ENCODE measurements at regions not wholly inside any gene's neighbourhood (a gene's known extent, or its start where the extent isn't known, plus 50 kb on each side); places are given as distances from the start of the nearest gene placed in this dataset.

- TF ChIP-seq CTCF (IDR thresholded peaks at IDR 0.05) (no peak), POLR2A (IDR thresholded peaks at IDR 0.05) (no peak)
These were observed 813.3 kb upstream of the CDH6 start for GRCh38 chr5:30380228-30380627.
